Posterior vena cava (tissue), 2 donors: ENCODE measurements at regions not wholly inside any gene's neighbourhood (a gene's known extent, or its start where the extent isn't known, plus 50 kb on each side); places are given as distances from the start of the nearest gene placed in this dataset.
"Not testable (repeated sequence)": the region's sequence is repeated elsewhere in the genome, so short reads cannot be mapped to it uniquely, and the experiment has no call there.

ENCODE experiments used
- DNase-seq: peaks from one replicate; pipeline ENCODE4 v3.0.0-alpha.2; 2020; ENCODE audit warnings: low spot score
- intact Hi-C, 2 donors: fragments of 100-400 bp; cut with DNase I; formaldehyde crosslinking; loops; one replicate each; pipeline versions ENCODE4 v1.14.1 to v1.14.2; 2022 to 2023
- donor health status: DM: yes; HTN: yes; CAD: no.
- donor health status: DM: yes; HTN: yes; CAD: no.

- intact Hi-C loops = loop anchor here (5.0 to 10.0 kb wide), 2 partner anchors 257 to 264 kb away; no protein-coding TSS in a partner anchor
These were observed 179.2 kb downstream of the IRF8 start for GRCh38 chr16:86078121-86078600.

GRCh38 chr16:86078711-86079110 lies 179.7 kb downstream of the IRF8 start:
- DNase-seq = not testable (repeated sequence)
- intact Hi-C loops = loop anchor here (5.0 to 10.0 kb wide), 2 partner anchors 256 to 264 kb away; no protein-coding TSS in a partner anchor

More at GRCh38 chr16:86078121-86078600, 179.2 kb downstream of the IRF8 start:
- peak; percentile 92 for DNase-seq

- no peak for DNase-seq
- intact Hi-C loops = loop anchor here (5.0 to 10.0 kb wide), 2 partner anchors 255 to 263 kb away; no protein-coding TSS in a partner anchor
These were observed 180.4 kb downstream of the IRF8 start for GRCh38 chr16:86079255-86079885.

GRCh38 chr16:86080131-86080875 lies 181.3 kb downstream of the IRF8 start:
- intact Hi-C loops = no loop called here
- DNase-seq = no peak

- intact Hi-C loops = no loop called here
- peak; percentile 6 for DNase-seq
These were observed 182.0 kb downstream of the IRF8 start for GRCh38 chr16:86080982-86081381.

GRCh38 chr16:86082418-86083030 lies 183.6 kb downstream of the IRF8 start:
- intact Hi-C loops = no loop called here
- peak; percentile 64 for DNase-seq

GRCh38 chr16:86083382-86084002 lies 184.5 kb downstream of the IRF8 start:
- intact Hi-C loops = no loop called here
- peak; percentile 65 for DNase-seq

- peak; percentile 23 for DNase-seq
- intact Hi-C loops = no loop called here
These were observed 186.2 kb downstream of the IRF8 start for GRCh38 chr16:86085161-86085611.

GRCh38 chr16:86085795-86086194 lies 186.8 kb downstream of the IRF8 start:
- intact Hi-C loops = no loop called here
- DNase-seq = peak; percentile 55

- DNase-seq = peak; percentile 31
- intact Hi-C loops = no loop called here
These were observed 187.5 kb downstream of the IRF8 start for GRCh38 chr16:86086471-86086870.

GRCh38 chr16:86087011-86087895 lies 188.3 kb downstream of the IRF8 start:
- peak; percentile 64 for DNase-seq
- intact Hi-C loops = no loop called here

- intact Hi-C loops = no loop called here
- no peak for DNase-seq
These were observed 188.9 kb downstream of the IRF8 start for GRCh38 chr16:86087896-86088230.

GRCh38 chr16:86088287-86088686 lies 189.3 kb downstream of the IRF8 start:
- intact Hi-C loops = no loop called here
- no peak for DNase-seq

GRCh38 chr16:86088816-86089215 lies 189.9 kb downstream of the IRF8 start:
- no peak for DNase-seq
- intact Hi-C loops = no loop called here

- no peak for DNase-seq
- intact Hi-C loops = no loop called here
These were observed 190.5 kb downstream of the IRF8 start for GRCh38 chr16:86089334-86089900.

GRCh38 chr16:86089991-86090390 lies 191.0 kb downstream of the IRF8 start:
- no peak for DNase-seq
- intact Hi-C loops = no loop called here

GRCh38 chr16:86090461-86091170 lies 191.7 kb downstream of the IRF8 start:
- DNase-seq = no peak
- intact Hi-C loops = no loop called here

GRCh38 chr16:86091976-86092375 lies 193.0 kb downstream of the IRF8 start:
- intact Hi-C loops = no loop called here
- DNase-seq = no peak
